T1000 (cell line): ENCODE measurements at regions not wholly inside any gene's neighbourhood (a gene's known extent, or its start where the extent isn't known, plus 50 kb on each side); places are given as distances from the start of the nearest gene placed in this dataset.
"Not testable (repeated sequence)": the region's sequence is repeated elsewhere in the genome, so short reads cannot be mapped to it uniquely, and the experiment has no call there.

Experiments
- DNase-seq: peaks from one replicate; lab custom pipeline; 2025; ENCODE audit warnings: mixed read lengths; lab: John Stamatoyannopoulos, UW

GRCh38 chr5:99314721-99315120 is 385.9 kb upstream of the CHD1 start:
- no peak for DNase-seq

DNA sequence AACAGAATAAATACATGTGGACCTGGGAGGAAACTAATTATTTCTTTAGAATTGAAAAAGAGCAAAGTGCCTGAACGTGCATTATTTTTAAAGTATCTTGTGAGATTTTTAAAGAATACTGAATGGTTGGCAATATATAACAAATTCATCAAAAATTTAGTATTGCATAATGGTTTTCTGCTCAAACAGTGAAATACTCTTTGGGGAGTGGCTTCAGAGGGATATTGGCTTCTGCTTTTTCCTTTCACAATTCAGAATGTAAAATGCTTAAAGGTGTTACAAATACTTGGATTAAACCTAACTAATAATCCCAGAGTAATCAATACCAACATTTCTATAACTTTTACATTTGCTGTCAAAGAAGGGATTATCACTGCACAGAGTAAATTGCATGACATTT is 379.3 kb upstream of the CHD1 start:
- no peak for DNase-seq

GRCh38 chr5:99305045-99305580 is 376.3 kb upstream of the CHD1 start:
- DNase-seq = no peak

- DNase-seq = no peak
Measured at GRCh38 chr5:99285606-99286005, 356.8 kb upstream of the CHD1 start.

- no peak for DNase-seq
Measured at GRCh38 chr5:99275128-99275527, 346.3 kb upstream of the CHD1 start.

GRCh38 chr5:99272576-99272975 is 343.8 kb upstream of the CHD1 start:
- DNase-seq = no peak

DNA sequence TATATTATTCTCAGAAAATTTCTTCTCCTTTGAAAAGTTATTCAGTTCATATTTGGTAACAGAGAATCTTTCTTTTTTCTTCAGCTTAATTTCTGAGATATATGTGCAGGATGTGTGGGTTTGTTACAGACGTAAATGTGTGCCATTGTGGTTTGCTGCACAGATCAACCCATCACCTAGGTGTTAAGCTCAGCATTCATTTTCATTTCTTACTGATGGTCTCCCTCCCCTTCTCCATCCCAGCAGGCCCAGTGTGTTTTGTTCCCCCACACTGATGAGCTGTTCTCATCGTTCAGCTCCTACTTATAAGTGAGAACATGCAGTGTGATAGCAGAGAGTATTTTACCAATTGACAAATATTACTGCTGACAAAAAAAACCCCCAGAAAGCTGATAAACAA is 330.0 kb upstream of the CHD1 start:
- DNase-seq = no peak

GRCh38 chr5:99248066-99248465 is 319.3 kb upstream of the CHD1 start:
- DNase-seq = no peak

DNA sequence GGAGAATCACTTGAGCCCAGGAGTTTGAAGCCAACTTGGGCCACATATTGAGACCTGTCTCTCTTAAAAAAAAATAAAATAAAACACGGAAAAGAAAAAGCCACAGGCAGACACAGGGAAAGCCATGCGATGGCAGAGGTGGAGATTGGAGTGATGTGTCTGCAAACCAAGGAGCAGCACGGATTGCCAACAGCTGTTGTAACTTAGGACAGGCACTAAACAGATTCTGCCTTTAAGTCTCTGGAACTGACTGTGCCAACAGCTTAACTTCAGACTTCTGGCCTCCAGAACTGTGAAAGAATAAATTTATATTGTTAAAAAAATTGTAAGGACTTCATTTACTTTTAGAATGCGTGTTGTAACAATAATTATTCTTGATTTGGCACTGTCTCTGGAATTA is 318.5 kb upstream of the CHD1 start:
- DNase-seq = no peak

DNA sequence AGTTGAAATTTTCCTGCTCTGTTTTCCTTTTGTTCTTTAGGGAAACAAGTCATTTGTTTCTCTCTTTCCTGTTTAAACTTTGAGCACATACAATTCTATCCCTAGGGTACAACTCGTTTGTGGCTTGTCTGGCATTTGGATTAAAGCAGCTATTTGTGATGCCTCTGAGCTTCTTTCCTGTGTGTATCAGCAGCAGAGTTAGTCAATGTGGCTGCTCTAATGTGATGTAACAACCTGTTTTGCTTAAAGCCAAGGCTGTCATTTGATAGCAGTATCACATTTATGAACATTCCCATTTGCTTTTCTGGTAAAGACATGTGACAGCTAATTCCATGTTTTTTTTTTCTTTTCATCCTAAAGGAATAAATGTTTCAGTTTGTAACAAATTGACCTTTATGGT is 314.3 kb upstream of the CHD1 start:
- DNase-seq = no peak

- no peak for DNase-seq
Measured at GRCh38 chr5:99239826-99240360, 311.1 kb upstream of the CHD1 start.

GRCh38 chr5:99191206-99191745 is 262.5 kb upstream of the CHD1 start:
- no peak for DNase-seq

DNA sequence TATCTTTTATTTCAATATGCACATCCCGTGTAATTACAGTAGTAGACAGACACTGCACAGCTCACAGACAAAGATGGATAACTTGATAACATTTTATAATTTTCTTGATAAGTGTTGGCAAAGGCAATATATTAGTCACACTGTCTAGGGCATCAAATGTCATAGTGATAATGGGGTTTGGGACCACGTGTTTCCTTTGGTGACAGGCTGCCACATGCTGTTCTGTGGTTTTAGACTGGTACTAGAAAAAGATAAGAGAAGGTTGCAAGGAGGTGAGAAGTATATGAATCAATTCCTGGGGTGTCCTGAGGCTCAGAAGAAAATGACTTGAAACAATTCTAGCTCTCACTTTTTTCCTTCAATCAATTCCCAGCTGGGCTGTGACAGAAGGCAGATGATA is 258.8 kb upstream of the CHD1 start:
- no peak for DNase-seq

GRCh38 chr5:99179206-99179605 is 250.4 kb upstream of the CHD1 start:
- no peak for DNase-seq

DNA sequence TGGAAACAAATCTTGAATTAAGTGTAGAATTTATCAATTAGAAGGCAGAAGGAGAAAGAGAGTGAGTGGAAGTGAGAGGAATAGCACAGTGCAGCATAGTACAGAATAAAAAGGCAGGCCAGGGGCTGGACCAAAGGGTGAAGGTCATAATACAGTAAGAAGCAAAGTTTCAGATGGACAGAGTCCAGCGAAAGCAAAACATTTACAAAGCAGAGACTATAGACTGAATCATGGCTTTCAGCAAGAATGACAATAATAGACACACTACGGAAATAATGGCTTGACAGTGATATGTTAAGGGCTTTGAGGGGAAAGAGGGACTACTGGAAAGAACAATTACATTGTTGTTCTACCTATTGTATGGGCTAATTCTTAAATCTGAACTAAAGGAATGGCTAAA is 249.0 kb upstream of the CHD1 start:
- DNase-seq = no peak

GRCh38 chr5:99176186-99176585 is 247.4 kb upstream of the CHD1 start:
- no peak for DNase-seq

DNA sequence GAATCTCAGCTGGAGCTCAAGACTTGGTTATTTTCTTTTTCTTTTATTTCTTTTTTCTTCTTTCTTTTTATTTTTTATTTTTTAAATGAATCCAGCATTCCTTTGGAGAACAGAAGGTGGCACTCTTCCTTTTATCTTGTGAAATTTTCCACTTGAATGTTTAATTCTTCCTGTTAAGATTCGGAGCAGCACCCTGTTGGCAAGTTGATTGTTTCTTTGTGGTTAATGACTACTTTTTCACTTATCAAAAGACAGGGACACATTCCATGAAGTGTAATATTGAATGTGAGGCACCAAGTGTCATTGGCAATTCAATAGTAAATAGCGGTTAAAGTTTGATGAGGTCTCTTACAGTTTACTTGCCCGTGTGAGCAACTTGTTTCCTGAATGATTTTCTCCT is 240.5 kb upstream of the CHD1 start:
- DNase-seq = no peak

DNA sequence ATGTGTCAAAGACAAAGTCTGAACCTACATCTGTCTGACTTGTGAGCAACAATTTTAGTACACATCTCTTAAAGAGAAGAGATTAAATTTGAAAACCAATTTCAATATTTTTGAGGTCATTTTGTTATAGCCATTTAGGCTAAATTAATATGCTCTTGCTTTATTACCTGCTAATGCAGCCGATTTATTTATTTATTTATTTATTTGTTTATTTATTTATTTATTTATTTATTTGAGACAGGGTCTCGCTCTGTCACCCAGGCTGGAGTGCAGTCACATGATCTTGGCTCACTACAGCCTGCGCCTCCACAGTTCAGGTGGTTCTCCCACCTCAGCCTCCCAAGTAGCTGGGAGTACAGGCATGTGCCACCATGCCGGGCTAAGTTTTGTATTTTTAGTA is 232.7 kb upstream of the CHD1 start:
- not testable (repeated sequence) for DNase-seq

DNA sequence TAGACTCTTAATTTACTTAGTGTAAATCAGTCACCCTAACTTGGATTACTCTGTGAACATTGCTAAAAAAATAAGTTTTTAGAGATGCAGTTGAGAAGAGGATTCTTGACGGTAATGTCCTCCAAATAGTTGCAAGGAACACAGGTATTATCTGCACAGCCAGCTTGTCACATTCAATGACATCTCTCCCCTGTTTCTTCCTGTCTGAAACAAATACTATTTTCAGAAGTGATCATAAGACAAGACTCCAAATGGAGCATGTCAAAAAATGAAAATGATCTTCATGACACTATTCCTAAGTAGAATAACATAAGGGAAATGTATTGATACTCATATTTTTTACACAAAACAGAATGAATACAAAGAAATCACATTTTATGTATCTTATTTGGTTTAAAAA is 227.9 kb upstream of the CHD1 start:
- no peak for DNase-seq

- DNase-seq = not testable (repeated sequence)
Measured at GRCh38 chr5:99143283-99143795, 214.5 kb upstream of the CHD1 start.

GRCh38 chr5:99141534-99142128 is 212.8 kb upstream of the CHD1 start:
- DNase-seq = no peak

- no peak for DNase-seq
Measured at GRCh38 chr5:99138911-99139310, 210.1 kb upstream of the CHD1 start.

DNA sequence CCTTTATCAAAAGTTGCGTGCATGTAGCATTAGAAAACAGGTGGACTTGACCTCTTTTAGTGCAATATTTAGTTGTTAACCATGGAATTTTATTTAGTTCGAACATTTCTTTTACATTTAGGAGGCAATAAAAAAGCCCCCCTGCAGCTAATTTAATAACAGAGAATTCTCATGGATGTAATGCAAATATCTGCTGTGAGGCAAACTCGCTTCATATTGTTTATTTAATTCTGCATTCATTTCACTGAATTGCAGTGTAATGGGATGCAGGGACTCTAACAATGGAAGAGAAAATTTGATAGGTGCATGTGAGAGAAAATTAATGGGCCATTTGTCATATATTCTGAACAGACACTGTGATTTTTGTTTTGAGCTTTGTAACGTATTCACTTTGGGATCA is 205.1 kb upstream of the CHD1 start:
- no peak for DNase-seq
